ENCODE measurements at regions not wholly inside any gene's neighbourhood (a gene's known extent, or its start where the extent isn't known, plus 50 kb on each side); places are given as distances from the start of the nearest gene placed in this dataset.
A peak's percentile ranks its signal among the peaks of the same experiment; 100 is the strongest.
"Not testable (repeated sequence)": the region's sequence is repeated elsewhere in the genome, so short reads cannot be mapped to it uniquely, and the experiment has no call there.

- DNase-seq, result no peak
Observed at GRCh38 chr1:8139383-8139782, 113.3 kb upstream of the ERRFI1 start.

- DNase-seq, result no peak
Observed at GRCh38 chr1:8138673-8139072, 112.6 kb upstream of the ERRFI1 start.

GRCh38 chr1:8137481-8138244 lies 111.6 kb upstream of the ERRFI1 start:
- DNase-seq, result no peak

GRCh38 chr1:8136766-8137165 lies 110.7 kb upstream of the ERRFI1 start:
- no peak for DNase-seq

GRCh38 chr1:8135250-8135649 lies 109.1 kb upstream of the ERRFI1 start:
- DNase-seq, result no peak

GRCh38 chr1:8134546-8135235 lies 108.6 kb upstream of the ERRFI1 start:
- no peak for DNase-seq

- DNase-seq, result no peak
Observed at GRCh38 chr1:8133657-8134430, 107.7 kb upstream of the ERRFI1 start.

GRCh38 chr1:8133190-8133589 lies 107.1 kb upstream of the ERRFI1 start:
- no peak for DNase-seq

GRCh38 chr1:8127171-8127641 lies 101.1 kb upstream of the ERRFI1 start:
- DNase-seq, result no peak

- no peak for DNase-seq
Observed at GRCh38 chr1:8122477-8123407, 96.6 kb upstream of the ERRFI1 start.

- DNase-seq, result no peak
Observed at GRCh38 chr1:8122160-8122476, 96.0 kb upstream of the ERRFI1 start.

- DNase-seq, result no peak
Observed at GRCh38 chr1:8121261-8122159, 95.4 kb upstream of the ERRFI1 start.

- DNase-seq, result no peak
Observed at GRCh38 chr1:8120693-8121260, 94.7 kb upstream of the ERRFI1 start.

- DNase-seq, result not testable (repeated sequence)
Observed at GRCh38 chr1:8118736-8119135, 92.6 kb upstream of the ERRFI1 start.

- DNase-seq, result no peak
Observed at GRCh38 chr1:8118031-8118451, 91.9 kb upstream of the ERRFI1 start.

GRCh38 chr1:8116894-8117264 lies 90.8 kb upstream of the ERRFI1 start:
- DNase-seq, result no peak

- DNase-seq, result no peak
Observed at GRCh38 chr1:8115769-8116167, 89.7 kb upstream of the ERRFI1 start.

- DNase-seq, result no peak
Observed at GRCh38 chr1:8115031-8115768, 89.1 kb upstream of the ERRFI1 start.

- DNase-seq, result peak; percentile 72
Observed at GRCh38 chr1:8113262-8114220, 87.4 kb upstream of the ERRFI1 start.
